NCI-H446 treated with DMSO at 0.1 percent for 48 hours (cell line): ENCODE measurements at regions not wholly inside any gene's neighbourhood (a gene's known extent, or its start where the extent isn't known, plus 50 kb on each side); places are given as distances from the start of the nearest gene placed in this dataset.
"Not testable (repeated sequence)": the region's sequence is repeated elsewhere in the genome, so short reads cannot be mapped to it uniquely, and the experiment has no call there.

Source experiments
- DNase-seq: peaks from one replicate; lab custom pipeline; 2025; lab: John Stamatoyannopoulos, UW

GRCh38 chr5:12658871-12659446 lies 754.7 kb upstream of the CTNND2 start:
- DNase-seq, result no peak

GRCh38 chr5:12657914-12658474 lies 753.7 kb upstream of the CTNND2 start:
- DNase-seq, result not testable (repeated sequence)

- no peak for DNase-seq
These were observed 751.4 kb upstream of the CTNND2 start for GRCh38 chr5:12655675-12656074.

- no peak for DNase-seq
These were observed 748.0 kb upstream of the CTNND2 start for GRCh38 chr5:12652201-12652600.

GRCh38 chr5:12648558-12648957 lies 744.3 kb upstream of the CTNND2 start:
- DNase-seq, result no peak

GRCh38 chr5:12647613-12648012 lies 743.4 kb upstream of the CTNND2 start:
- DNase-seq, result no peak

- DNase-seq, result no peak
These were observed 741.3 kb upstream of the CTNND2 start for GRCh38 chr5:12645582-12645981.

DNA sequence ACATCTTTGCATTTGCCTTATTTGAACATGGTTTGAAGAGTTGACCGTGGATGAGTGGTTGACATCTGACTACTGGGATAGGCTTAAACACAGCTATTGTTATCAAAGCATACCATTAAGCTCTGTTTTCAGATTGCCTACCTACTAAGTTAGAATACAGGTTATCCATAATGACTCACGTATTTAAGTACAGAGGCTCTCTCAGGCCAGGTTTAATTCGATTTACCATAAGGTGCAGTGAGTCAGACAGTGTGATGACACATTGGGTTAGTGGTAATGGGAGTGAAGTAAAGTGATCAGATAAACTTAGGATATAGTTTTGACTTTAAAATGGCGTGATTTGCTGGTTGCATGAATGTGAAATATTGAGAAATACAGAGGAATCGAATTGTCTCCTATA lies 732.0 kb upstream of the CTNND2 start:
- no peak for DNase-seq

GRCh38 chr5:12626556-12626955 lies 722.3 kb upstream of the CTNND2 start:
- DNase-seq, result no peak

- DNase-seq, result no peak
These were observed 721.5 kb upstream of the CTNND2 start for GRCh38 chr5:12625667-12626263.

DNA sequence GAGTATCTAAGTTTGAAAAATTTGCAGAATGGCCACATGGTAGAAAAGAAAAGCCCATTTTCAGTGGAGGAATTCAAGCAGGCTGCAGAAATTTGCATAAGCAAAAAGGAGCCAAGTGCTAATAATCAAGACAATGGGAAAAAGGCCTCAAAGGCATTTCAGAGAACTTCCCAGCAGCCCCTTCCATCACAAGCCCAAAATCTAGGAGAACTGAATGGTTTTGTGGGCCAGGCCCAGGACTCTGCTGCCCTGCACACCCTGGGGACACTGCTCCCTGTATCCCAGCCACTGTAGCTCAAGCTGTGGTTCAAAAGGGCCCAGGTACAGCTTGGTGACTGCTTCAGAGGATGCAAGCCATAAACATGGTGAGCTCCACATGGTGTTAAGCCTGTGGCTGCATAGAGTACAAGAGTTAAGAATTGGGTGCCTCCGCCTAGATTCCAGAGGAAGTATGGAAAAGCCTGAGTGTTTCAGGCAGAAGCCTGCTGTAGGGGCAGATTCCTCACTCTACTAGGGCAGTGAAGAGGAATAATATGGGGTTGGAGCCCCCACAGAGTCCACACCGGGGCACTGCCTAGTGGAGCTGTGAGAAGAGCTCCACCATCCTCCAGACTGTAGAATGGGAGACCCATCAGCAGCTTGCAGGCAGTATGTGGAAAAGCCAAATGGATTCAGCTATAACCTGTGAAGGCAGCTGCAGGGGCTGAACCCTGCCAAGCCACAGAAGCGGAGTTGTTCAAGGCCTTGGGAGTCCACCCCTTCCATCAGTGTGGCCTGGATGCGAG lies 720.7 kb upstream of the CTNND2 start:
- DNase-seq, result no peak

DNA sequence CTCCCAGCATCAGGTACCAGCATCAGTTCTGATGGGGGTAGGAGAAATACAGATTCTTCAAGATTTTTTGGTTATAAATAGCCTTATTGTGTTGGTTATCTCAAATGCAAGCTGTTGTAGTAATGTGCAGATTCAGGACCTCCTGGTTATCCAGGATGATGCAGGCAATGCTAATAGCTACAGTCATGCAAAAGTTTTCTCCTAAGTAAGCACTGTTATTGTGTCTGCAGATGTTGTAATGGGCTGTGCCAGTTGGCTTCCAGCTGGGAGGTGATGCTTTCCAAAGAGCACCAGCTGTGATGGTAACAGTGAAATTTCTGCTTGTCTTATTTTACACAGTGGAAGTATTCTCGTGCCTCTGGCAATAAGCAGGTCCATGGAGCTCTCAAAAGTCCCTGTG lies 719.2 kb upstream of the CTNND2 start:
- DNase-seq, result peak; percentile 16

- DNase-seq, result no peak
These were observed 711.8 kb upstream of the CTNND2 start for GRCh38 chr5:12616093-12616492.

- no peak for DNase-seq
These were observed 711.0 kb upstream of the CTNND2 start for GRCh38 chr5:12615141-12615820.

DNA sequence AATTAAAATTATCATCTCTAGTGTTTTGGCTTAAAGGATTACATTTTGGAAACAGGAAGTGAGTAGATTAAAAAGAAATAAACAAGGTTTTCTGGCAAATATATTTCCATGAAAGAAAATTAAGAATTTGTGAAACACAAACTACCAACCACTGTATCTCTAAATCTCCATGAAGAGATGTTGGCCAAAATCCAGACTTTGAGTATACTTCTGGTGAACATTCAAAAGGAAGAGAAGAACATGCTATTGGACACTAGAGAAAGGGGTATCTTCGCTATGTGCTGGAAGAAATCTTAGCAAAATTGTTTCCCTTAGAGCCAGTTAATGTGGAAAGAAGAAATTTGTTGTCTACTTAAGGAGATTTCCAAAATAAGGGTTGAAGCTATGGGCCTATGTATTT lies 710.4 kb upstream of the CTNND2 start:
- DNase-seq, result no peak

- no peak for DNase-seq
These were observed 706.9 kb upstream of the CTNND2 start for GRCh38 chr5:12611132-12611531.

DNA sequence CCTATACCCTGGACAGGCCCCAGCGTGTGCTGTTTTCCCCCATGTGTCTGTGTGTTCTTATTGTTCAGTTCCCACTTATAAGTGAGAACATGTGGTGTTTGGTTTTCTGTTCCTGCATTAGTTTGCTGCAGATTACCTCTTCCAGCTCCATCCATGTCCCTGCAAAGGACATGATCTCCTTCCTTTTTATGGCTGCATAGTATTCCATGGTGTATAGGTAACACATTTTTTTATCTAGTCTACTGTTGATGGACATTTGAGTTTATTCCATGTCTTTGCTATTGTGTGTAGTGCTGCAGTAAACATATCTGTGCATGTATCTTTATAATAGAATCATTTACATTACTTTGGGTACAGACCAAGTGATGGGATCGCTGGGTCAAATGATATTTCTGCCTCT lies 703.6 kb upstream of the CTNND2 start:
- not testable (repeated sequence) for DNase-seq

- no peak for DNase-seq
These were observed 688.0 kb upstream of the CTNND2 start for GRCh38 chr5:12592228-12592627.

- DNase-seq, result no peak
These were observed 682.2 kb upstream of the CTNND2 start for GRCh38 chr5:12586406-12586805.

DNA sequence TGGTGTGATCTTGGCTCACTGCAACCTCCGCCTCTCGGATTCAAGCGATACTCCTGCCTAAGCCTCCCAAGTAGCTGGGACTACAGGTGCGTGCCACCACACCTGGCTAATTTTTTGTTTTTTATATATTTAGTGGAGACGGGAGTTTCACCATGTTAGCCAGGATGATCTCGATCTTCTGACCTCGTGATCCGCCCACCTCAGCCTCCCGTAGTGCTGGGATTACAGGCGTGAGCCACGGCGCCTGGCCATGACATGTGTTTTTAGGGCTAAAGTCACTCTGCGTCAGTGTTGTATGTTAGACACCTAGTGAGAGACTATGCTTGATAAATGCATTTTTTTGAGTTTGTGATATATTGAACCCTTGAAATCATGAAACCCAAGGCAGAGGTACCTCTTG lies 674.6 kb upstream of the CTNND2 start:
- DNase-seq, result not testable (repeated sequence)

DNA sequence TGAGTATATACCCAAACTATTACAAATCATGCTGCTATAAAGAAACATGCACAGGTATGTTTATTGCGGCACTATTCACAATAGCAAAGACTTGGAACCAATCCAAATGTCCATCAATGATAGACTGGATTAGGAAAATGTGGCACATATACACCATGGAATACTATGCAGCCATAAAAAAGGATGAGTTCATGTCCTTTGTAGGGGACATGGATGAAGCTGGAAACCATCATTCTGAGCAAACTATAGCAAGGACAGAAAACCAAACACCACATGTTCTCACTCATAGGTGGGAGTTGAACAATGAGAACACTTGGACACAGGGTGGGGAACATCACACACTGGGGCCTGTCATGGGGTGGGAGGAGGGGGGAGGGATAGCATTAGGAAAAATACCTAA lies 672.7 kb upstream of the CTNND2 start:
- not testable (repeated sequence) for DNase-seq

DNA sequence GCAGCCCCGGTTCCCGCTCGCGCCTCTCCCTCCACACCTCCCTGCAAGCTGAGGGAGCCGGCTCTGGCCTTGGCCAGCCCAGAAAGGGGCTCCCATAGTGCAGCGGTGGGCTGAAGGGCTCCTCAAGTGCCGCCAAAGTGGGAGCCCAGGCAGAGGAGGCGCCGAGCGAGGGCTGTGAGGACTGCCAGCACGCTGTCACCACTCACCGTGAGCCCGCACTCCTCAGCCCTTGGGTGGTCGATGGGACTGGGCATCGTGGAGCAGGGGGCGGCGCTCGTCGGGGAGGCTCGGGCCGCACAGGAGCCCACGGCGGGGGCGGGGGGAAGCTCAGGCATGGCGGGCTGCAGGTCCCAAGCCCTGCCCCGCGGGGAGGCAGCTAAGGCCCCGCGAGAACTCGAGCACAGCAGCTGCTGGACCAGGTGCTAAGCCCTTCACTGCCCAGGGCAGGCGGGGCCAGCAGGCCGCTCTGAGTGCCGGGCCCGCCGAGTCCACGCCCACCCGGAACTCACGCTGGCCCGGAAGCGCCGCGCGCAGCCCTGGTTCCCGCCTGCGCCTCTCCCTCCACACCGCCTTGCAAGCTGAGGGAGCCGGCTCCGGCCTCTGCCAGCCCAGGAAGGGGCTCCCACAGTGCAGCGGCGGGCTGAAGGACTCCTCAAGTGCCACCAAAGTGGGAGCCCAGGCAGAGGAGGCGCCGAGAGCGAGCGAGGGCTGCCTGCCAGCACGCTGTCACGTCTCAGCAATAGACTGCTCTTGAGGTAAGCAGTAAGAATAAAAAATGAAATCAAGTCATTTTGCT lies 670.2 kb upstream of the CTNND2 start:
- DNase-seq, result peak; percentile 60
